ENCODE measurements at regions not wholly inside any gene's neighbourhood (a gene's known extent, or its start where the extent isn't known, plus 50 kb on each side); places are given as distances from the start of the nearest gene placed in this dataset.

- TF ChIP-seq, protein P1, sequence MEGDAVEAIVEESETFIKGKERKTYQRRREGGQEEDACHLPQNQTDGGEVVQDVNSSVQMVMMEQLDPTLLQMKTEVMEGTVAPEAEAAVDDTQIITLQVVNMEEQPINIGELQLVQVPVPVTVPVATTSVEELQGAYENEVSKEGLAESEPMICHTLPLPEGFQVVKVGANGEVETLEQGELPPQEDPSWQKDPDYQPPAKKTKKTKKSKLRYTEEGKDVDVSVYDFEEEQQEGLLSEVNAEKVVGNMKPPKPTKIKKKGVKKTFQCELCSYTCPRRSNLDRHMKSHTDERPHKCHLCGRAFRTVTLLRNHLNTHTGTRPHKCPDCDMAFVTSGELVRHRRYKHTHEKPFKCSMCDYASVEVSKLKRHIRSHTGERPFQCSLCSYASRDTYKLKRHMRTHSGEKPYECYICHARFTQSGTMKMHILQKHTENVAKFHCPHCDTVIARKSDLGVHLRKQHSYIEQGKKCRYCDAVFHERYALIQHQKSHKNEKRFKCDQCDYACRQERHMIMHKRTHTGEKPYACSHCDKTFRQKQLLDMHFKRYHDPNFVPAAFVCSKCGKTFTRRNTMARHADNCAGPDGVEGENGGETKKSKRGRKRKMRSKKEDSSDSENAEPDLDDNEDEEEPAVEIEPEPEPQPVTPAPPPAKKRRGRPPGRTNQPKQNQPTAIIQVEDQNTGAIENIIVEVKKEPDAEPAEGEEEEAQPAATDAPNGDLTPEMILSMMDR (IDR thresholded peaks at IDR 0.05): no peak
- no peak for TF ChIP-seq POLR2AphosphoS5 (IDR thresholded peaks at IDR 0.05; ENCODE audit: insufficient read depth in 1 of 2, low read depth in 1 of 2)
- no peak for TF ChIP-seq POLR2A (IDR thresholded peaks at IDR 0.05)
These were observed 659.9 kb upstream of the KLF12 start for GRCh38 chr13:74794147-74794546.
